HepG2 (cell line): ENCODE measurements at regions not wholly inside any gene's neighbourhood (a gene's known extent, or its start where the extent isn't known, plus 50 kb on each side); places are given as distances from the start of the nearest gene placed in this dataset.

Source experiments
- ATAC-seq: fragments of 200-7000 bp; cut with Tn5 transposase; 3 replicates; pipeline ENCODE4 v1.9.1; 2020; ENCODE audit warnings: mild to moderate bottlenecking, moderate library complexity
- BruUV-seq: library from RNA; stranded (reverse); fragments of 400-500 nt; replicated peaks from 2 replicates; lab custom pipeline; 2021; lab: Mats Ljungman, UMichigan
- CTCF ChIA-PET: fragments of 300-600 bp; formaldehyde crosslinking; extraction: SDS; loops from one replicate; lab custom pipeline; 2021; ENCODE audit warnings: low total read pairs, inconsistent platforms, low intra/inter-chr PET ratio; lab: Yijun Ruan, JAX
- POLR2A ChIA-PET: fragments of 350-600 bp; sonication (Branson Sonifier 250); formaldehyde crosslinking; loops from one replicate; lab custom pipeline; 2020; ENCODE audit warnings: antibody characterized with exemption, inconsistent platforms; lab: Yijun Ruan, JAX
- DNase-seq: peaks from one replicate; pipeline ENCODE4 v3.0.0-alpha.2; 2015; ENCODE audit warnings: low spot score
- FAIRE-seq: peaks from 3 replicates; lab custom pipeline; 2011; peaks lifted over from hg19 to GRCh38; lab: Jason Lieb, UNC
- H2AFZ ChIP-seq: one replicate; pipeline ENCODE4 v1.6.1; 2011; ENCODE audit warnings: low read length, inconsistent platforms
- H3K27ac ChIP-seq: fragments of 300-600 bp; 3 replicates; pipeline ENCODE4 v1.8.0; 2011; ENCODE audit warnings: mixed run types, mild to moderate bottlenecking, mixed read lengths, low read length, inconsistent platforms; ENCODE audit not compliant: insufficient read depth; ENCODE audit errors: extremely low read length
- H3K27me3 ChIP-seq, 2 experiments: fragments of 200-600 bp in 1 of 2; 2 replicates in 1 of 2; 3 replicates in 1 of 2; pipeline versions ENCODE4 v1.6.0 to v1.8.0; 2011; ENCODE audit warnings: low read length in 2 of 2, mild to moderate bottlenecking in 2 of 2, moderate library complexity in 2 of 2, inconsistent platforms in 1 of 2; ENCODE audit not compliant: insufficient read depth in 2 of 2, control insufficient read depth in 1 of 2
- H3K36me3 ChIP-seq, 2 experiments: fragments of 200-600 bp in 1 of 2; replicated peaks in 1 of 2; 2 replicates in 1 of 2; 3 replicates in 1 of 2; pipeline versions ENCODE4 v1.5.1 to v1.8.0; 2011; ENCODE audit warnings: low read length in 2 of 2, inconsistent platforms in 1 of 2; ENCODE audit not compliant: insufficient read depth in 2 of 2, control insufficient read depth in 1 of 2
- H3K4me1 ChIP-seq: 2 replicates; pipeline ENCODE4 v1.5.1; 2012; ENCODE audit warnings: low read length, inconsistent platforms; ENCODE audit not compliant: insufficient read depth
- H3K4me2 ChIP-seq: 2 replicates; pipeline ENCODE4 v1.6.0; 2011; ENCODE audit warnings: low read depth, low read length, inconsistent platforms
- H3K4me3 ChIP-seq, 3 experiments: fragments of 200-600 bp in 1 of 3; sonication (generic), shearing (Covaris generic) in 1 of 3; replicated peaks in 1 of 3; 2 replicates each; pipeline ENCODE4 v1.5.1; 2011 to 2016; ENCODE audit warnings: low read length in 3 of 3, inconsistent platforms in 2 of 3, low read depth in 2 of 3, mild to moderate bottlenecking in 2 of 3, control low read depth in 1 of 3, mixed read lengths in 1 of 3; ENCODE audit not compliant: insufficient read depth in 1 of 3
- H3K79me2 ChIP-seq: one replicate; pipeline ENCODE4 v1.6.1; 2011; ENCODE audit warnings: low read length, inconsistent platforms; ENCODE audit not compliant: insufficient read depth
- H3K9ac ChIP-seq: 2 replicates; pipeline ENCODE4 v1.6.0; 2011; ENCODE audit warnings: mild to moderate bottlenecking, low read depth, low read length, inconsistent platforms; ENCODE audit not compliant: insufficient read depth
- H3K9me3 ChIP-seq: 2 replicates; pipeline ENCODE4 v1.5.1; 2012; ENCODE audit warnings: mild to moderate bottlenecking, low read length
- H4K20me1 ChIP-seq: 2 replicates; pipeline ENCODE4 v1.6.0; 2011; ENCODE audit warnings: inconsistent platforms, mild to moderate bottlenecking, low read length, moderate library complexity; ENCODE audit not compliant: insufficient read depth
- BCLAF1 ChIP-seq: fragments of 450-650 bp; IDR thresholded peaks from 2 replicates; pipeline ENCODE4 v1.6.1; 2017; ENCODE audit warnings: mild to moderate bottlenecking
- CREB3 ChIP-seq: sonication (generic); formaldehyde crosslinking; IDR thresholded peaks from 2 replicates; pipeline ENCODE4 v1.5.0; 2020; ENCODE audit warnings: missing genetic modification reagents
- EZH2 ChIP-seq: conservative IDR thresholded peaks from 2 replicates; pipeline ENCODE4 v1.6.1; 2012; ENCODE audit warnings: mild to moderate bottlenecking, low read depth, low read length, moderate library complexity
- HDAC1 ChIP-seq: sonication (generic); formaldehyde crosslinking; IDR thresholded peaks from 2 replicates; pipeline ENCODE4 v1.5.1; 2020; ENCODE audit warnings: mild to moderate bottlenecking, missing genetic modification reagents
- HIVEP1 ChIP-seq: sonication (generic); formaldehyde crosslinking; IDR thresholded peaks from 2 replicates; pipeline ENCODE4 v1.4.0; 2020; ENCODE audit warnings: mild to moderate bottlenecking, missing genetic modification reagents
- HMGA1 ChIP-seq: sonication (generic); formaldehyde crosslinking; conservative IDR thresholded peaks from 2 replicates; pipeline ENCODE4 v1.4.0; 2020; ENCODE audit warnings: missing genetic modification reagents
- KAT8 ChIP-seq: IDR thresholded peaks from 2 replicates; pipeline ENCODE4 v1.6.1; 2016; ENCODE audit warnings: missing genetic modification reagents, missing compliant biosample characterization
- POGZ ChIP-seq: sonication (generic); formaldehyde crosslinking; IDR thresholded peaks from 2 replicates; pipeline ENCODE4 v1.4.0; 2020; ENCODE audit warnings: mild to moderate bottlenecking, missing genetic modification reagents
- SMAD9 ChIP-seq: sonication (generic); formaldehyde crosslinking; IDR thresholded peaks from 2 replicates; pipeline ENCODE4 v1.5.1; 2020; ENCODE audit warnings: mild to moderate bottlenecking, missing genetic modification reagents
- SP4 ChIP-seq: sonication (generic); formaldehyde crosslinking; IDR thresholded peaks from 2 replicates; pipeline ENCODE4 v1.8.1; 2023; ENCODE audit warnings: mild to moderate bottlenecking, missing genetic modification reagents
- STAT6 ChIP-seq: sonication (generic); formaldehyde crosslinking; IDR thresholded peaks from 2 replicates; pipeline ENCODE4 v1.4.0; 2020; ENCODE audit warnings: missing genetic modification reagents, mild to moderate bottlenecking, borderline replicate concordance
- UBTF ChIP-seq: sonication (generic); formaldehyde crosslinking; IDR thresholded peaks from 2 replicates; pipeline ENCODE4 v1.4.0; 2020; ENCODE audit warnings: mild to moderate bottlenecking, missing genetic modification reagents
- ZNF260 ChIP-seq: sonication (generic); formaldehyde crosslinking; IDR thresholded peaks from 2 replicates; pipeline ENCODE4 v1.4.0; 2020; ENCODE audit warnings: missing genetic modification reagents, low read depth, mild to moderate bottlenecking, borderline replicate concordance
- ZNF282 ChIP-seq: fragments of 450-650 bp; IDR thresholded peaks from 2 replicates; pipeline ENCODE4 v1.6.1; 2018; ENCODE audit not compliant: partially characterized antibody
- ZNF430 ChIP-seq: sonication (generic); formaldehyde crosslinking; IDR thresholded peaks from 2 replicates; pipeline ENCODE4 v1.9.0; 2021; ENCODE audit warnings: mild to moderate bottlenecking, missing genetic modification reagents
- ZNF605 ChIP-seq: sonication (generic); formaldehyde crosslinking; IDR thresholded peaks from 2 replicates; pipeline ENCODE4 v1.8.0; 2022; ENCODE audit warnings: mild to moderate bottlenecking, missing genetic modification reagents
- ZNF607 ChIP-seq: sonication (generic); formaldehyde crosslinking; IDR thresholded peaks from 2 replicates; pipeline ENCODE4 v1.5.1; 2020; ENCODE audit warnings: missing genetic modification reagents, mild to moderate bottlenecking, borderline replicate concordance
- ZNF616 ChIP-seq: sonication (generic); formaldehyde crosslinking; IDR thresholded peaks from 2 replicates; pipeline ENCODE4 v1.5.0; 2020; ENCODE audit warnings: low read depth, mild to moderate bottlenecking, missing genetic modification reagents
- ZSCAN12 ChIP-seq: sonication (generic); formaldehyde crosslinking; IDR thresholded peaks from 2 replicates; pipeline ENCODE4 v1.9.0; 2021; ENCODE audit warnings: mild to moderate bottlenecking, missing genetic modification reagents
- WGBS: methylation state at CpG from one replicate; pipeline ENCODE4 v1.1.6; 2017; ENCODE audit warnings: low lambda C conversion rate; 5-methylcytosine and 5-hydroxymethylcytosine counted together
- in situ Hi-C: cut with HindIII; loops from 2 replicates; pipeline ENCODE4 v1.10.0; 2017; ENCODE audit warnings: low pct_unique_long_range_greater_than_20kb; ENCODE audit not compliant: extremely low pct_ligation_motif_present
- intact Hi-C: fragments of 100-400 bp; cut with micrococcal nuclease; formaldehyde crosslinking; loops from one replicate; pipeline ENCODE4 v1.10.0; 2022; ENCODE audit not compliant: unreplicated experiment

- Histone ChIP-seq H2AFZ (no peak overlapping the region), H4K20me1 (no peaks in the 10 kb centered on the region), H3K79me2 (no peaks in the 10 kb centered on the region), H3K27ac (no peak overlapping the region), H3K9ac (no peak overlapping the region), H3K9me3 (peaks cover 29% of the 10 kb centered on the region; the same call in 1 of the 2 replicates), H3K27me3 (no peaks in the 10 kb centered on the region), H3K4me2 (no peak overlapping the region), H3K36me3 (no peaks in the 10 kb centered on the region), H3K4me1 (no peaks in the 10 kb centered on the region), H3K4me3 (no peak overlapping the region)
- in situ Hi-C loops: no loop called here
- DNase-seq (no peak), FAIRE-seq (no peak), ATAC-seq (no peak)
- CTCF ChIA-PET: no interaction called here
- no TSS peak for BruUV-seq
- POLR2A ChIA-PET: no interaction called here
- 0% methylated on average over 1 of the region's 1 CpG for WGBS
- intact Hi-C loops: no loop called here
- TF ChIP-seq ZNF430 (CRISPR knock-in tag): no peak
- TF ChIP-seq ZNF616 (CRISPR knock-in tag): no peak
- no peak for TF ChIP-seq EZH2
- no peak for TF ChIP-seq SMAD9 (CRISPR knock-in tag)
- TF ChIP-seq CREB3 (CRISPR knock-in tag): no peak
- no peak for TF ChIP-seq ZNF260 (CRISPR knock-in tag)
- no peak for TF ChIP-seq BCLAF1
- no peak for TF ChIP-seq ZNF607
- TF ChIP-seq ZSCAN12 (CRISPR knock-in tag): no peak
- TF ChIP-seq ZNF282: no peak
- no peak for TF ChIP-seq KAT8 (CRISPR knock-in tag)
- TF ChIP-seq STAT6 (CRISPR knock-in tag): no peak
- TF ChIP-seq ZNF605 (CRISPR knock-in tag): no peak
- TF ChIP-seq HDAC1: no peak
- TF ChIP-seq SP4: no peak
- TF ChIP-seq HIVEP1 (CRISPR knock-in tag): no peak
- no peak for TF ChIP-seq POGZ (CRISPR knock-in tag)
- TF ChIP-seq HMGA1: no peak
- no peak for TF ChIP-seq UBTF (CRISPR knock-in tag)
These were observed 122.7 kb upstream of the FAT3 start for GRCh38 chr11:92101920-92102319.
